Ishikawa (cell line): ENCODE measurements at regions not wholly inside any gene's neighbourhood (a gene's known extent, or its start where the extent isn't known, plus 50 kb on each side); places are given as distances from the start of the nearest gene placed in this dataset.

ENCODE experiments used
- CEBPB ChIP-seq: IDR thresholded peaks from 2 replicates; pipeline ENCODE4 v1.6.1; 2012
- CREB1 ChIP-seq: IDR thresholded peaks from 2 replicates; pipeline ENCODE4 v1.6.1; 2012; ENCODE audit warnings: low read depth
- EP300 ChIP-seq: IDR thresholded peaks from 2 replicates; pipeline ENCODE4 v1.6.1; 2012; ENCODE audit warnings: borderline replicate concordance
- FOXM1 ChIP-seq: IDR thresholded peaks from 2 replicates; pipeline ENCODE4 v1.6.1; 2012; ENCODE audit warnings: low read depth, borderline replicate concordance
- MAX ChIP-seq: IDR thresholded peaks from 2 replicates; pipeline ENCODE4 v1.6.1; 2012
- NFIC ChIP-seq: IDR thresholded peaks from 2 replicates; pipeline ENCODE4 v1.6.1; 2012
- REST ChIP-seq: IDR thresholded peaks from 2 replicates; pipeline ENCODE4 v1.6.1; 2012; ENCODE audit warnings: low read depth, mild to moderate bottlenecking
- TAF1 ChIP-seq: IDR thresholded peaks from 2 replicates; pipeline ENCODE4 v1.6.1; 2012; ENCODE audit warnings: low read depth, mild to moderate bottlenecking
- TCF12 ChIP-seq: IDR thresholded peaks from 2 replicates; pipeline ENCODE4 v1.6.1; 2012; ENCODE audit warnings: low read depth
- TEAD4 ChIP-seq: IDR thresholded peaks from 2 replicates; pipeline ENCODE4 v1.6.1; 2012
- YY1 ChIP-seq: IDR thresholded peaks from 2 replicates; pipeline ENCODE4 v1.6.1; 2012; ENCODE audit warnings: low read depth
- ZBTB7A ChIP-seq: IDR thresholded peaks from 2 replicates; pipeline ENCODE4 v1.6.1; 2012; ENCODE audit warnings: low read depth
- TF ChIP-seq, protein P1 (sequence below): IDR thresholded peaks from 2 replicates; pipeline ENCODE4 v1.6.1; 2012

GRCh38 chr4:177948853-177949252 lies 506.6 kb upstream of the AGA start:
- TF ChIP-seq YY1 (no peak), TCF12 (no peak), CREB1 (no peak), MAX (no peak), NFIC (no peak), EP300 (no peak), FOXM1 (no peak), ZBTB7A (no peak), TAF1 (no peak), REST (no peak), TEAD4 (no peak), CEBPB (no peak)
- TF ChIP-seq, protein P1, sequence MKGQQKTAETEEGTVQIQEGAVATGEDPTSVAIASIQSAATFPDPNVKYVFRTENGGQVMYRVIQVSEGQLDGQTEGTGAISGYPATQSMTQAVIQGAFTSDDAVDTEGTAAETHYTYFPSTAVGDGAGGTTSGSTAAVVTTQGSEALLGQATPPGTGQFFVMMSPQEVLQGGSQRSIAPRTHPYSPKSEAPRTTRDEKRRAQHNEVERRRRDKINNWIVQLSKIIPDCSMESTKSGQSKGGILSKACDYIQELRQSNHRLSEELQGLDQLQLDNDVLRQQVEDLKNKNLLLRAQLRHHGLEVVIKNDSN, result no peak
